WTC11 (cell line): ENCODE measurements at regions not wholly inside any gene's neighbourhood (a gene's known extent, or its start where the extent isn't known, plus 50 kb on each side); places are given as distances from the start of the nearest gene placed in this dataset.

Experiments
- ATAC-seq: fragments of 200-7000 bp; cut with Tn5 transposase; 2 replicates; pipeline ENCODE4 v1.10.0; 2021; ENCODE audit warnings: mild to moderate bottlenecking, moderate library complexity
- CTCF ChIA-PET: fragments of 300-600 bp; sonication (Branson Sonifier 250); formaldehyde crosslinking; loops from one replicate; lab custom pipeline; 2021; ENCODE audit warnings: antibody characterized with exemption; lab: Charles Lee
- POLR2A ChIA-PET: fragments of 350-600 bp; sonication (Branson Sonifier 250); formaldehyde crosslinking; loops from one replicate; lab custom pipeline; 2021; ENCODE audit warnings: antibody characterized with exemption; lab: Charles Lee
- DNase-seq: peaks from one replicate; pipeline ENCODE4 v3.0.0; 2021; ENCODE audit warnings: low spot score
- H3K27ac Mint-ChIP-seq: 2 replicates; pipeline ENCODE4 v1.8.0; 2021; ENCODE audit warnings: mixed read lengths
- H3K27me3 Mint-ChIP-seq: 2 replicates; pipeline ENCODE4 v1.8.0; 2021; ENCODE audit warnings: low read depth, mild to moderate bottlenecking, moderate library complexity, mixed read lengths
- H3K36me3 Mint-ChIP-seq: 2 replicates; pipeline ENCODE4 v1.8.0; 2021; ENCODE audit warnings: mixed read lengths
- H3K4me1 Mint-ChIP-seq: 2 replicates; pipeline ENCODE4 v1.8.0; 2022; ENCODE audit warnings: mixed read lengths
- H3K4me3 Mint-ChIP-seq: 2 replicates; pipeline ENCODE4 v1.8.0; 2021; ENCODE audit warnings: mild to moderate bottlenecking, moderate library complexity, mixed read lengths
- H3K9me3 Mint-ChIP-seq: 2 replicates; pipeline ENCODE4 v1.8.0; 2021; ENCODE audit warnings: mixed read lengths
- ATF1 ChIP-seq: sonication (generic); formaldehyde crosslinking; IDR thresholded peaks from 2 replicates; pipeline ENCODE4 v1.8.1; 2023; ENCODE audit warnings: mild to moderate bottlenecking, moderate library complexity, missing genetic modification reagents
- ESRRA ChIP-seq: sonication (generic); formaldehyde crosslinking; IDR thresholded peaks from 2 replicates; pipeline ENCODE4 v1.8.1; 2022; ENCODE audit warnings: mild to moderate bottlenecking, missing genetic modification reagents, borderline replicate concordance
- GRHL2 ChIP-seq: fragments of 250-450 bp; sonication (Bioruptor Pico); IDR thresholded peaks from 2 replicates; pipeline ENCODE4 v1.8.0; 2022; ENCODE audit warnings: mild to moderate bottlenecking, moderate library complexity; ENCODE audit not compliant: insufficient replicate concordance, severe bottlenecking
- GTF2I ChIP-seq: fragments of 250-450 bp; sonication (Bioruptor Pico); conservative IDR thresholded peaks from 2 replicates; pipeline ENCODE4 v1.4.0; 2021; ENCODE audit warnings: mild to moderate bottlenecking
- HMGA2 ChIP-seq: fragments of 250-450 bp; sonication (Bioruptor Pico); IDR thresholded peaks from 2 replicates; pipeline ENCODE4 v1.4.0; 2021; ENCODE audit warnings: mild to moderate bottlenecking, moderate library complexity
- IRF2 ChIP-seq: sonication (generic); formaldehyde crosslinking; IDR thresholded peaks from 2 replicates; pipeline ENCODE4 v1.8.0; 2022; ENCODE audit warnings: low read depth, missing genetic modification reagents, borderline replicate concordance
- NFATC4 ChIP-seq: fragments of 250-450 bp; sonication (Bioruptor Pico); IDR thresholded peaks from 2 replicates; pipeline ENCODE4 v1.9.0; 2021; ENCODE audit warnings: mild to moderate bottlenecking
- NFYB ChIP-seq: sonication (generic); formaldehyde crosslinking; conservative IDR thresholded peaks from 2 replicates; pipeline ENCODE4 v1.8.0; 2022; ENCODE audit warnings: low read depth, missing genetic modification reagents
- NR1H2 ChIP-seq: sonication (generic); formaldehyde crosslinking; IDR thresholded peaks from 2 replicates; pipeline ENCODE4 v1.9.0; 2021; ENCODE audit warnings: mild to moderate bottlenecking, moderate library complexity, missing genetic modification reagents
- NR2C2 ChIP-seq: sonication (generic); formaldehyde crosslinking; IDR thresholded peaks from 2 replicates; pipeline ENCODE4 v1.8.0; 2022; ENCODE audit warnings: mild to moderate bottlenecking, missing genetic modification reagents
- NR3C1 ChIP-seq: sonication (generic); formaldehyde crosslinking; conservative IDR thresholded peaks from 2 replicates; pipeline ENCODE4 v1.8.1; 2023; ENCODE audit warnings: low read depth, mild to moderate bottlenecking, missing genetic modification reagents
- OVOL2 ChIP-seq: fragments of 250-450 bp; sonication (Bioruptor Pico); IDR thresholded peaks from 2 replicates; pipeline ENCODE4 v1.9.0; 2021; ENCODE audit warnings: mild to moderate bottlenecking, borderline replicate concordance
- RELA ChIP-seq: sonication (generic); formaldehyde crosslinking; IDR thresholded peaks from 2 replicates; pipeline ENCODE4 v1.8.1; 2022; ENCODE audit warnings: missing genetic modification reagents, mild to moderate bottlenecking, borderline replicate concordance
- SMAD3 ChIP-seq: sonication (generic); formaldehyde crosslinking; IDR thresholded peaks from 2 replicates; pipeline ENCODE4 v1.8.0; 2022; ENCODE audit warnings: missing genetic modification reagents, mild to moderate bottlenecking, borderline replicate concordance
- SP1 ChIP-seq: sonication (generic); formaldehyde crosslinking; conservative IDR thresholded peaks from 2 replicates; pipeline ENCODE4 v1.8.1; 2022; ENCODE audit warnings: missing genetic modification reagents
- TEAD1 ChIP-seq: sonication (generic); formaldehyde crosslinking; IDR thresholded peaks from 2 replicates; pipeline ENCODE4 v1.8.0; 2022; ENCODE audit warnings: mild to moderate bottlenecking, missing genetic modification reagents
- USF2 ChIP-seq: sonication (generic); formaldehyde crosslinking; IDR thresholded peaks from 2 replicates; pipeline ENCODE4 v1.8.1; 2023; ENCODE audit warnings: mild to moderate bottlenecking, missing genetic modification reagents, moderate library complexity
- ZNF138 ChIP-seq: sonication (generic); formaldehyde crosslinking; conservative IDR thresholded peaks from 2 replicates; pipeline ENCODE4 v1.8.1; 2022; ENCODE audit warnings: mild to moderate bottlenecking, moderate library complexity, missing genetic modification reagents
- TF ChIP-seq, protein P1 (sequence below): fragments of 250-450 bp; sonication (Bioruptor Pico); IDR thresholded peaks from 2 replicates; pipeline ENCODE4 v1.8.0; 2021; ENCODE audit warnings: mild to moderate bottlenecking
- TF ChIP-seq, protein P2 (sequence below): sonication (generic); formaldehyde crosslinking; IDR thresholded peaks from 2 replicates; pipeline ENCODE4 v1.8.0; 2022; ENCODE audit warnings: missing genetic modification reagents
- TF ChIP-seq, protein P3 (sequence below): sonication (generic); formaldehyde crosslinking; IDR thresholded peaks from 2 replicates; pipeline ENCODE4 v1.8.0; 2023; ENCODE audit warnings: missing genetic modification reagents, mild to moderate bottlenecking, borderline replicate concordance
- TF ChIP-seq, protein P4 (sequence below): fragments of 250-450 bp; sonication (Bioruptor Pico); IDR thresholded peaks from 2 replicates; pipeline ENCODE4 v1.9.0; 2021; ENCODE audit warnings: moderate library complexity, mild to moderate bottlenecking, inconsistent platforms, borderline replicate concordance
- TF ChIP-seq, protein P5 (sequence below): sonication (generic); formaldehyde crosslinking; IDR thresholded peaks from 2 replicates; pipeline ENCODE4 v1.8.1; 2022; ENCODE audit warnings: mild to moderate bottlenecking, moderate library complexity, missing genetic modification reagents
- TF ChIP-seq, protein P6 (sequence below): sonication (generic); formaldehyde crosslinking; IDR thresholded peaks from 2 replicates; pipeline ENCODE4 v1.8.0; 2022; ENCODE audit warnings: mild to moderate bottlenecking, missing genetic modification reagents

DNA sequence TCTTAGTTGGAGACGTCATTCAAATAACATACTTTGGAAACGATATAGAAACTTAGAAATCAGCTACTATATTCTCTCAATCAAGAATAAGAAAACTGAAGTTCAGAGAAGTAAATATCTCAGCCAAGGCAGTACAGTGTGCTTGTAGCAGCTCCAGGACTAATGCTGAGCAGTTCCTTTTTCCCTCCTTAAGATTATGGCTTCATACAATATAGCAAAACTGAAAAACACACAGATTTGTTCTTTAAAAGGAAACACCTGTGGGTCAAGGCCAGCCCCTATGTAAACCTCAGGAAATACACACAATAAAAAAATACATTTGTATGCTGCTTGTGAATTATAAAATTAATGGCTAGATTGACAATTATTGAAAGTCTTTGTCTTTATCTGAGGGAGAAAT is 212.7 kb upstream of the EDNRB start:
- no peak overlapping the region for H3K4me3 Mint-ChIP-seq

DNA sequence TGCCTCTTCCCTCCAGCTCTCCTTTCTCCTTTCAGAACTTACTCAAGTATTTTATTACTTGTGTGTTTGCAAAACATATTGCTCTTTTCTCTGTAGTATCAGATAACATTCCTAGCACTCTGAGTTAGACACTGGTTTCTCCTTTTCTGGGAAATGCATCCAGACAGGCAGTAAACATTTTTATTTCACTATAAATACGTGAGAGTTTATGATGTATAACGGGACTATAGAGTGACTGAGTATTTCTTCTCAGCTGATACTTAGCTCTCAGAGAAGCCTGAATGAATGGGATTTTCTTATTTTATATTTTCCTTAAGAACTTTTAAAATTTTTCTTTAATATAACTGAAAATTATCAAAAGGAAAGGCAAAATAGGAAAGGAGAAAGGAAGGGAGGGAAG is 211.2 kb upstream of the EDNRB start:
- ChIA-PET CTCF (interaction anchor here (1.3 to 1.9 kb wide), 4 partner anchors 8 to 199 kb away, joined by 3 to 10 read pairs (median 8); no protein-coding TSS in a partner anchor), POLR2A (no interaction called here)
- no peak for DNase-seq
- ATAC-seq, result no peak
- no peaks in the 10 kb centered on the region for H3K36me3 Mint-ChIP-seq
- H3K4me1 Mint-ChIP-seq, result peaks cover 34% of the 10 kb centered on the region
- H3K4me3 Mint-ChIP-seq, result no peak overlapping the region
- peaks cover 13% of the 10 kb centered on the region for H3K9me3 Mint-ChIP-seq
- no peak overlapping the region; the same call in 1 of the 2 replicates for H3K27ac Mint-ChIP-seq
- H3K27me3 Mint-ChIP-seq, result no peaks in the 10 kb centered on the region
- TF ChIP-seq USF2 (CRISPR knock-in tag), result no peak
- no peak for TF ChIP-seq NR1H2 (CRISPR knock-in tag)
- TF ChIP-seq, protein P1, sequence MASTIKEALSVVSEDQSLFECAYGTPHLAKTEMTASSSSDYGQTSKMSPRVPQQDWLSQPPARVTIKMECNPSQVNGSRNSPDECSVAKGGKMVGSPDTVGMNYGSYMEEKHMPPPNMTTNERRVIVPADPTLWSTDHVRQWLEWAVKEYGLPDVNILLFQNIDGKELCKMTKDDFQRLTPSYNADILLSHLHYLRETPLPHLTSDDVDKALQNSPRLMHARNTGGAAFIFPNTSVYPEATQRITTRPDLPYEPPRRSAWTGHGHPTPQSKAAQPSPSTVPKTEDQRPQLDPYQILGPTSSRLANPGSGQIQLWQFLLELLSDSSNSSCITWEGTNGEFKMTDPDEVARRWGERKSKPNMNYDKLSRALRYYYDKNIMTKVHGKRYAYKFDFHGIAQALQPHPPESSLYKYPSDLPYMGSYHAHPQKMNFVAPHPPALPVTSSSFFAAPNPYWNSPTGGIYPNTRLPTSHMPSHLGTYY (CRISPR knock-in tag), result no peak
- no peak for TF ChIP-seq GTF2I (CRISPR knock-in tag)
- no peak for TF ChIP-seq RELA (CRISPR knock-in tag)
- TF ChIP-seq, protein P2, sequence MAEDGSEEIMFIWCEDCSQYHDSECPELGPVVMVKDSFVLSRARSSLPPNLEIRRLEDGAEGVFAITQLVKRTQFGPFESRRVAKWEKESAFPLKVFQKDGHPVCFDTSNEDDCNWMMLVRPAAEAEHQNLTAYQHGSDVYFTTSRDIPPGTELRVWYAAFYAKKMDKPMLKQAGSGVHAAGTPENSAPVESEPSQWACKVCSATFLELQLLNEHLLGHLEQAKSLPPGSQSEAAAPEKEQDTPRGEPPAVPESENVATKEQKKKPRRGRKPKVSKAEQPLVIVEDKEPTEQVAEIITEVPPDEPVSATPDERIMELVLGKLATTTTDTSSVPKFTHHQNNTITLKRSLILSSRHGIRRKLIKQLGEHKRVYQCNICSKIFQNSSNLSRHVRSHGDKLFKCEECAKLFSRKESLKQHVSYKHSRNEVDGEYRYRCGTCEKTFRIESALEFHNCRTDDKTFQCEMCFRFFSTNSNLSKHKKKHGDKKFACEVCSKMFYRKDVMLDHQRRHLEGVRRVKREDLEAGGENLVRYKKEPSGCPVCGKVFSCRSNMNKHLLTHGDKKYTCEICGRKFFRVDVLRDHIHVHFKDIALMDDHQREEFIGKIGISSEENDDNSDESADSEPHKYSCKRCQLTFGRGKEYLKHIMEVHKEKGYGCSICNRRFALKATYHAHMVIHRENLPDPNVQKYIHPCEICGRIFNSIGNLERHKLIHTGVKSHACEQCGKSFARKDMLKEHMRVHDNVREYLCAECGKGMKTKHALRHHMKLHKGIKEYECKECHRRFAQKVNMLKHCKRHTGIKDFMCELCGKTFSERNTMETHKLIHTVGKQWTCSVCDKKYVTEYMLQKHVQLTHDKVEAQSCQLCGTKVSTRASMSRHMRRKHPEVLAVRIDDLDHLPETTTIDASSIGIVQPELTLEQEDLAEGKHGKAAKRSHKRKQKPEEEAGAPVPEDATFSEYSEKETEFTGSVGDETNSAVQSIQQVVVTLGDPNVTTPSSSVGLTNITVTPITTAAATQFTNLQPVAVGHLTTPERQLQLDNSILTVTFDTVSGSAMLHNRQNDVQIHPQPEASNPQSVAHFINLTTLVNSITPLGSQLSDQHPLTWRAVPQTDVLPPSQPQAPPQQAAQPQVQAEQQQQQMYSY, result no peak
- TF ChIP-seq ESRRA (CRISPR knock-in tag), result no peak
- no peak for TF ChIP-seq GRHL2
- no peak for TF ChIP-seq HMGA2 (CRISPR knock-in tag)
- TF ChIP-seq, protein P3, sequence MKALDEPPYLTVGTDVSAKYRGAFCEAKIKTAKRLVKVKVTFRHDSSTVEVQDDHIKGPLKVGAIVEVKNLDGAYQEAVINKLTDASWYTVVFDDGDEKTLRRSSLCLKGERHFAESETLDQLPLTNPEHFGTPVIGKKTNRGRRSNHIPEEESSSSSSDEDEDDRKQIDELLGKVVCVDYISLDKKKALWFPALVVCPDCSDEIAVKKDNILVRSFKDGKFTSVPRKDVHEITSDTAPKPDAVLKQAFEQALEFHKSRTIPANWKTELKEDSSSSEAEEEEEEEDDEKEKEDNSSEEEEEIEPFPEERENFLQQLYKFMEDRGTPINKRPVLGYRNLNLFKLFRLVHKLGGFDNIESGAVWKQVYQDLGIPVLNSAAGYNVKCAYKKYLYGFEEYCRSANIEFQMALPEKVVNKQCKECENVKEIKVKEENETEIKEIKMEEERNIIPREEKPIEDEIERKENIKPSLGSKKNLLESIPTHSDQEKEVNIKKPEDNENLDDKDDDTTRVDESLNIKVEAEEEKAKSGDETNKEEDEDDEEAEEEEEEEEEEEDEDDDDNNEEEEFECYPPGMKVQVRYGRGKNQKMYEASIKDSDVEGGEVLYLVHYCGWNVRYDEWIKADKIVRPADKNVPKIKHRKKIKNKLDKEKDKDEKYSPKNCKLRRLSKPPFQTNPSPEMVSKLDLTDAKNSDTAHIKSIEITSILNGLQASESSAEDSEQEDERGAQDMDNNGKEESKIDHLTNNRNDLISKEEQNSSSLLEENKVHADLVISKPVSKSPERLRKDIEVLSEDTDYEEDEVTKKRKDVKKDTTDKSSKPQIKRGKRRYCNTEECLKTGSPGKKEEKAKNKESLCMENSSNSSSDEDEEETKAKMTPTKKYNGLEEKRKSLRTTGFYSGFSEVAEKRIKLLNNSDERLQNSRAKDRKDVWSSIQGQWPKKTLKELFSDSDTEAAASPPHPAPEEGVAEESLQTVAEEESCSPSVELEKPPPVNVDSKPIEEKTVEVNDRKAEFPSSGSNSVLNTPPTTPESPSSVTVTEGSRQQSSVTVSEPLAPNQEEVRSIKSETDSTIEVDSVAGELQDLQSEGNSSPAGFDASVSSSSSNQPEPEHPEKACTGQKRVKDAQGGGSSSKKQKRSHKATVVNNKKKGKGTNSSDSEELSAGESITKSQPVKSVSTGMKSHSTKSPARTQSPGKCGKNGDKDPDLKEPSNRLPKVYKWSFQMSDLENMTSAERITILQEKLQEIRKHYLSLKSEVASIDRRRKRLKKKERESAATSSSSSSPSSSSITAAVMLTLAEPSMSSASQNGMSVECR (CRISPR knock-in tag), result no peak
- TF ChIP-seq, protein P4, sequence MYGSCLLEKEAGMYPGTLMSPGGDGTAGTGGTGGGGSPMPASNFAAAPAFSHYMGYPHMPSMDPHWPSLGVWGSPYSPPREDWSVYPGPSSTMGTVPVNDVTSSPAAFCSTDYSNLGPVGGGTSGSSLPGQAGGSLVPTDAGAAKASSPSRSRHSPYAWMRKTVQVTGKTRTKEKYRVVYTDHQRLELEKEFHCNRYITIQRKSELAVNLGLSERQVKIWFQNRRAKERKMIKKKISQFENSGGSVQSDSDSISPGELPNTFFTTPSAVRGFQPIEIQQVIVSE (CRISPR knock-in tag), result no peak
- TF ChIP-seq, protein P5, sequence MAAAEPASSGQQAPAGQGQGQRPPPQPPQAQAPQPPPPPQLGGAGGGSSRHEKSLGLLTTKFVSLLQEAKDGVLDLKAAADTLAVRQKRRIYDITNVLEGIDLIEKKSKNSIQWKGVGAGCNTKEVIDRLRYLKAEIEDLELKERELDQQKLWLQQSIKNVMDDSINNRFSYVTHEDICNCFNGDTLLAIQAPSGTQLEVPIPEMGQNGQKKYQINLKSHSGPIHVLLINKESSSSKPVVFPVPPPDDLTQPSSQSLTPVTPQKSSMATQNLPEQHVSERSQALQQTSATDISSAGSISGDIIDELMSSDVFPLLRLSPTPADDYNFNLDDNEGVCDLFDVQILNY (CRISPR knock-in tag), result no peak
- TF ChIP-seq IRF2, result no peak
- TF ChIP-seq, protein P6, sequence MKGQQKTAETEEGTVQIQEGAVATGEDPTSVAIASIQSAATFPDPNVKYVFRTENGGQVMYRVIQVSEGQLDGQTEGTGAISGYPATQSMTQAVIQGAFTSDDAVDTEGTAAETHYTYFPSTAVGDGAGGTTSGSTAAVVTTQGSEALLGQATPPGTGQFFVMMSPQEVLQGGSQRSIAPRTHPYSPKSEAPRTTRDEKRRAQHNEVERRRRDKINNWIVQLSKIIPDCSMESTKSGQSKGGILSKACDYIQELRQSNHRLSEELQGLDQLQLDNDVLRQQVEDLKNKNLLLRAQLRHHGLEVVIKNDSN (CRISPR knock-in tag), result no peak
- TF ChIP-seq TEAD1, result no peak
- TF ChIP-seq NR3C1, result no peak
- TF ChIP-seq SMAD3 (CRISPR knock-in tag), result no peak

More for the DNA sequence above, 212.7 kb upstream of the EDNRB start:
- ATAC-seq (no peak), DNase-seq (no peak)
- H3K27ac Mint-ChIP-seq, result no peak overlapping the region
- no peaks in the 10 kb centered on the region for H3K36me3 Mint-ChIP-seq
- H3K9me3 Mint-ChIP-seq, result peaks cover 11% of the 10 kb centered on the region
- ChIA-PET POLR2A (interaction anchor here (0.6 kb wide), 1 partner anchor 1030 kb away, joined by 3 read pairs; no protein-coding TSS in a partner anchor), CTCF (interaction anchor here (1.0 to 1.9 kb wide), 5 partner anchors 10 to 929 kb away, joined by 3 to 9 read pairs (median 6); no protein-coding TSS in a partner anchor)
- peaks cover 34% of the 10 kb centered on the region for H3K4me1 Mint-ChIP-seq
- H3K27me3 Mint-ChIP-seq, result no peaks in the 10 kb centered on the region
- TF ChIP-seq SP1 (CRISPR knock-in tag) (no peak), ZNF138 (CRISPR knock-in tag) (no peak), OVOL2 (CRISPR knock-in tag) (no peak), NFYB (CRISPR knock-in tag) (no peak), NFATC4 (no peak), USF2 (CRISPR knock-in tag) (no peak), NR2C2 (CRISPR knock-in tag) (no peak), ATF1 (CRISPR knock-in tag) (no peak), GTF2I (CRISPR knock-in tag) (no peak)
- TF ChIP-seq, all 79 proteins: peak for 0
